ENCODE measurements at regions not wholly inside any gene's neighbourhood (a gene's known extent, or its start where the extent isn't known, plus 50 kb on each side); places are given as distances from the start of the nearest gene placed in this dataset.

GRCh38 chrX:104435249-104435648 is 130.8 kb upstream of the IL1RAPL2 start:
- TF ChIP-seq EGR1 (IDR thresholded peaks at IDR 0.05) (no peak), TCF12 (IDR thresholded peaks at IDR 0.05; ENCODE audit: low read depth) (no peak), EP300 (IDR thresholded peaks at IDR 0.05; ENCODE audit: borderline replicate concordance) (no peak), YY1 (IDR thresholded peaks at IDR 0.05; ENCODE audit: low read depth) (no peak), REST (IDR thresholded peaks at IDR 0.05; ENCODE audit: low read depth) (no peak), NFIC (IDR thresholded peaks at IDR 0.05) (no peak), CREB1 (IDR thresholded peaks at IDR 0.05; ENCODE audit: low read depth) (no peak), TAF1 (IDR thresholded peaks at IDR 0.05; ENCODE audit: low read depth) (no peak)
